ENCODE measurements at regions not wholly inside any gene's neighbourhood (a gene's known extent, or its start where the extent isn't known, plus 50 kb on each side); places are given as distances from the start of the nearest gene placed in this dataset.

DNA sequence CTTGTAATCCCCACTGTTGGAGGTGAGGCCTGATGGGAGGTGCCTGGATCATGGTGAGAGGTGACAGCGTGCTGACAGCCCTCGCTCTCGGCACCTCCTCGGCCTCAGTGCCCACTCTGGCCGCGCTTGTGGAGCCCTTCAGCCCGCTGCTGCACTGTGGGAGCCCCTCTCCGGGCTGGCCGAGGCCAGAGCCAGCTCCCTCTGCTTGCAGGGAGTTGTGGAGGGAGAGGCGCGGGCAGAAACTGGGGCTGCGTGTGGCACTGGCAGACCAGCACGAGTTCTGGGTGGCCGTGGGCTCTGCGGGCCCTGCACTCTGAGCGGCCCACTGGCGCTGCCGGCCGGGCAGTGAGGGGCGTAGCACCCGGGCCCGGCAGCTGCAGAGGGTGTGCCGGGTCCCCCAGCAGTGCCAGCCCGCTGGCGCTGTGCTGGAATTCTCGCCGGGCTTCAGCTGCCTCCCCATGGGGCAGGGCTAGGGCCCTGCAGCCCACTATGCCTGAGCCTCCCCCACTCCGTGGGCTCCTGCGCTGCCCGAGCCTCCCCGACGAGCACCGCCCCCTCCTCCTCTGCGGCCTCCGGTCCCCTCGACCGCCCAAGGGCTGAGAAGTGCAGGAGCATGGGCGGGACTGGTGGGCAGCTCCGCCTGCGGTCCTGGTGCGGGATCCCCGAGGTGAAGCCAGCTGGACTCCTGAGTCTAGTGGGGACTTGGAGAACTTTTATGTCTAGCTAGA lies 197.1 kb downstream of the SPP2 start:
- DNase-seq (ENCODE audit: low spot score) = no peak

- no peak for DNase-seq (ENCODE audit: low spot score)
Observed at GRCh38 chr2:234245945-234246344, 195.4 kb downstream of the SPP2 start.

DNA sequence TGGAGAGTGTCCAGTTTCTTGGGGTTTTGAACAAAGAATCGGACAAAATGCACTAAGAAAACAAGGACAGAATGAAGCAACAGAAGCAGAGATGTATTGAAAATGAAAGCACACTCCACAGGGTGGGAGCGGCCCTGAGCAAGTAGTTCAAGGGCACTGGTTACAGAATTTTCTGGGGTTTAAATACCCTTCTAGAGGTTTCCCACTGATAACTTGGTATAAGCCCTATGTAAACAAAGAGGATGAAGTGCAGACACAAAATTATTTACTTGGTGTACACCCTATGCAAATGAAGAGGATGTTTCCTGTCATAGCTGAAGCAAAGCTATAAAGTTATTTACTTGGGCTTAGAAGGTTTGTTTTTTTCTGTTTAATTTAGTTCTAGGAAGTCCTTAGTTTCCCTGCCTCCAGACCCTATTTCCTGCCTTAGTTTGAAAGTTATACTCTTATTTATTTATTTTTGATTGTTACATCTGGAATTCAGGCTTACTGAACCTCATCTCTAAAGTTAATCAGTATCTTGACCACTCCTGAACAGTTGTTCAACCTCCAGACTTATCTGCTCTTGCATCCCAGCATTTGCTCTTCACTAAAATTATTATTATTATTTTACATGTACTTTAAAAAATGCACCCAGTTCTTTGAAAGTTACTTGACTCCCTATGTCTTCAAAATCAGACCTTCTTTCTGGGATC lies 193.5 kb downstream of the SPP2 start:
- DNase-seq (ENCODE audit: low spot score) = no peak

DNA sequence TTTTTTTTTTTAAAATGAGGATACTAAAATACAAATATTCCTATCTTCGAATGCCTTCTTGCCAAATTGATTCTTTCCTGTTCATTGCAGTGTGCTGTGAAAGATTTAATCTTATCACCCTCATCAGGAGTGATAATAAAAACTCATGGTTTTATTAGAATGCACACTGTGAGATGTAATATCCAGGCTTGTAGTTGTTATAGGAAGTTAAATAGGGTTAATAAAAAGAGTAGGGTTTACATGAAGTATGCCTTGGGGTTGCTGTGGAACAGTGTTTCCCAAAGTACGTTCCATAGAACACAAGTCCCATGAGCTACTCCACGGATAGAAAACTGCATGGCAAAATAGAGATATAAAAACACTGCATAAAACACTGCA lies 191.9 kb downstream of the SPP2 start:
- no peak for DNase-seq (ENCODE audit: low spot score)

GRCh38 chr2:234241656-234242458 lies 191.4 kb downstream of the SPP2 start:
- no peak for DNase-seq (ENCODE audit: low spot score)

DNA sequence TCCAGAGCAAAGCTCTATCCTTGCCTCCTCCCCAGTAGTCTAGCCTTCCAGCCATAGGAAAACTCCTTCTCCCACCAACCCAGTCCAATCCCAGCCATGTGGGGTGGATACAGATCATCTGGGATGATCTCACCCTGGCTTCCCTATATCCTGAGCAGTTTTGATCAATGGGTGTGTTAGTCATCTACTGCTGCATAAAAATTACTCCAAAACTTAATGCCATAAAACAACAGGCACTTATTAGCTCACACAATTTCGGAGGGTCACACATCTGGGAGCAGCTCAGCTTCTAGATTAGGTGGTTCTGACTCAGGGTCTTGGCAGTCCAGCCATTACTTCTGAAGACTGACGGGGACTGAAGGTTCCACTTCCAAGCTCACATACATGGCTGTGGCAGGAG lies 190.4 kb downstream of the SPP2 start:
- no peak for DNase-seq (ENCODE audit: low spot score)

GRCh38 chr2:234235191-234235590 lies 184.7 kb downstream of the SPP2 start:
- DNase-seq (ENCODE audit: low spot score) = no peak

- DNase-seq (ENCODE audit: low spot score) = no peak
Observed at GRCh38 chr2:234231460-234231859, 181.0 kb downstream of the SPP2 start.

DNA sequence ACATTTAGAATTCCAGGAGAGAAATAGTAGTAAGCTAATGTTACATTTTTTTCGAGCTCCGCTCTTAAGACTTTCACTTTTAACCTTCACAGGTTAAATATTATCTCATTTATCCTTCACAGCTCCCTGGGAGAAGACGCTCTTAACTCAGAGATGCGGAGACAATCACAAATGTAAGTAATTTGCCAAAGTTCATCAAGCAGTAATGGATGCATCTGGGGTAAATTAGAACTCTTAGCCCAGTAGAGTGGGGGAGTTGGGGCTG lies 168.5 kb downstream of the SPP2 start:
- no peak for DNase-seq (ENCODE audit: low spot score)

DNA sequence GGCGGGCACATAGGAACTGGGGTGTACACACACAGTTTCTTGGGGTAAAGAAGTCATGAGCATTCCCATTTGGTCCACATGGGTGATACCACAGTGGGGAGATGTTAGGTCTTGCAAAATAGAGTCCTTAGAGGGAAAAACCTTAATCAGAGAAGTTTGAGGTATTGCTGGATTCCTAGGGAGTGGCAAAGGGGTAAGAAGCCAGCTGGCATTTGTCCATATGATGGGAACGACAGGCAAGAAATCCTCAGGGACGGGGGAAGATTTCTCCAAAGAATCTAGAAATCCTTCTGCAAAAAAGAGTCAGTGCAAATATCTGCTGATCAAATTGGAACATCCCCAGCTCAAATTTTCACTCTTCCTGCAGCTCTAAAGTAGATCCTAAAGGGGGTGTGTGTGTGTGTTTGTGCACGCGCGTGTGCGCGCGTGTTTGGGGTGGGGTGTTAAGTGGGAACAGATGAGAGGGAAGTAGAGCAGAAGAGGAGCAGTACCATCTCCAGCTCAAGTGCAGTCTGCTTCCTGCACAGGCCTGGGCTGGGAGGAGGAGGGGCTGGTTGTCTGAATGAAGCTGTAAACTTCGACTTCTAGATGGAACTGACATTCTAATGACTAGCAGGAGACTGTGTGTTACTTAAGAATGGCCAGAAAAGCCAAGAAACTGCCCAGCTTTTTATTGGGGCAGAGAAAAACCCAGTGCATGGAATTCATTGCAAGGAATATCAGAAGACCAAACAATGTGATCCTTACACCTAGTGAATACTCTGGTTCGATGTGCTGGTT lies 168.0 kb downstream of the SPP2 start:
- no peak for DNase-seq (ENCODE audit: low spot score)

DNA sequence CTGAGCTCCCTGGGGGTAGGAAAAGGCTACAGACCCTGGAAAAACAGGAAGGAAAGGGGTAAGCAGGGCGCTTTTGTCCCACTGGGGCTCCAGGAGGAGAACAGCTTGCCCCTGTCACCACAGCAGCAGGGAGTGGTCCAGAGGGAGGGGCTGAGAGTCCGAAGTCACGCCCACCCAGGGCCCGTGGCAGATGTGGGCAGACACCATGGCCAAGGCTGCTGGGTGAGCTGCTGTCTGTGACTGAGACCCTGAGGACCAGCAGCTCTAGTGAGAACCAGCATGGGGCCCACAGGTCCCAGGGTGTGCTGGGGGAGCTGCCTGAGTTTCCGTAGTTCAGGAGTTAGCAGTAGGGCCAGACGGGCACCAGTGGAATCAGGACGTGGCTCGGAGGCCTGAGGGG lies 162.0 kb downstream of the SPP2 start:
- no peak for DNase-seq (ENCODE audit: low spot score)

DNA sequence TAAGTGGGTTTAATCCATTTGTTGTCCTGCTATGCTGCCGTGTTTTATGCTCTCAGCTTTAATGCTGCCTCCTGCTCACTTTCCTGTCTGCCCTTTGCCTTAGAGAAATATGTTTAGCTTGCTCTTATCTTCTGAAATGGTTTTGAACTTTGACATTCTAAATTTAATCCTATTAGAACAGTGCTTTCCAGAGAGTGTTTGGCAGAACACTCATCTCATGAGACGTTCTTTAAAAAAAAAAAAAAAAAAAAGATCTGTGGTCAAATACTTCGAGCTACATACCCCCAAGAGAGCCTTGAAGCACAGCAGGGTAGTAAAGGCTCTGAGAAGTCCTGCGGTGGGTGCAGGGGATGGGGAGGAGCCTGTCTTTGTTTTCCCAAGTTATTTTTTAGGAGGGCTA lies 161.3 kb downstream of the SPP2 start:
- no peak for DNase-seq (ENCODE audit: low spot score)

DNA sequence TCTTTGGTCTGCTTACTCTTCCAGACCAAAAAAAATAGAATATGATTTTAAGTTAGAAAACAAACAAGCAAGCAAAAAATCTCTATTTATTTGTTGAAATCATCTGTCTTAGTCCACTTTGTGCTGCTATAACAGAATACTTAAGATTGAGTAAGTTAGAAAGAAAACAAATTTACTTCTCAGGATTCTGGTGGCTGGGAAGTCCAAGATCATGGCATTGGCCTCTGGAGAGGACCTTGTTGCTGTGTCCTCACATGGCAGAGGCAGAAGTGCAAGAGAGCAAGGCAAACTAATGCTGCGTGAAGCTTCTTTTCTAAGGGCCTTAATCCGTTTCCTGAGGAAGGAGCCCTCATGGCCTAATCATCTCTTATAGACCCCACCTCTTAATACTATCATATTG lies 156.2 kb downstream of the SPP2 start:
- DNase-seq (ENCODE audit: low spot score) = no peak

DNA sequence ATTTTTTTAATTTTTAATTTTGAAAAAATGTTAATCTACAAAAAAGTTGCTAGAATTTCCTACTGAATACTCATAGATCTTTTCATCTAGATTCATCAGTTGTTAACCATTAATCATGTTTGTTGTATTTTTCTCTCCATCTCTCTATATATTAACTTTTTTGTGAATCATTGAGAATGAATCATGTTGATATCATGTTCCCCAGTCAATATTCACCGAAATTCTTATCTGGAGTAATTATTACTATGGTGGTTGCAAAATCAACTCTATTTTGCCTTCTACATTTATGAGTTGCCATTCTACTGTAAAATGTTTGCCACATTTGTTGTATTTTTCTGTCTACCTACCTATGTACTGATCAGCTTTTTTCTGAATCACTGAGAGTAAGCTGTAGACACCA lies 154.0 kb downstream of the SPP2 start:
- no peak for DNase-seq (ENCODE audit: low spot score)

- DNase-seq (ENCODE audit: low spot score) = no peak
Observed at GRCh38 chr2:234203135-234203984, 152.9 kb downstream of the SPP2 start.

- no peak for DNase-seq (ENCODE audit: low spot score)
Observed at GRCh38 chr2:234202601-234203000, 152.1 kb downstream of the SPP2 start.

GRCh38 chr2:234199996-234200395 lies 149.5 kb downstream of the SPP2 start:
- DNase-seq (ENCODE audit: low spot score) = no peak

DNA sequence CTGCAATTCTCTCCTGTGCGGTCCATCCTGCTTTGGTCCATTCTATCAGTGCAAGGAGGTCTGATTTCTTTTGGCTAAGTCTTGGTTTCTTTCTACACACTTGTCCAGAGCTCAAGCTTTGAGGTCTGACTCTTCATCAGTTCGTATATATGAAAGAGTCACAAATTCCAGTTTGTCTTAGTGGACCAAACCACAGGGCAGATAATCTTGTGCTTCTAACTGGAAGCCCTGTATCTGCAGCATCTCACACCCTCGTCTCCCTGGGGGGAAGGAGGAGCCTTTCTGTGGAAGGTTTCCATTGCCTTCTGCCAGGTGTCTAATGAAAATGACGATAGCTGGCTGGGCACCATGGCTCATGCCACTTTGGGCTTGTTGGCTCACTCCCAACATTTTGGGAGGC lies 148.5 kb downstream of the SPP2 start:
- no peak for DNase-seq (ENCODE audit: low spot score)

DNA sequence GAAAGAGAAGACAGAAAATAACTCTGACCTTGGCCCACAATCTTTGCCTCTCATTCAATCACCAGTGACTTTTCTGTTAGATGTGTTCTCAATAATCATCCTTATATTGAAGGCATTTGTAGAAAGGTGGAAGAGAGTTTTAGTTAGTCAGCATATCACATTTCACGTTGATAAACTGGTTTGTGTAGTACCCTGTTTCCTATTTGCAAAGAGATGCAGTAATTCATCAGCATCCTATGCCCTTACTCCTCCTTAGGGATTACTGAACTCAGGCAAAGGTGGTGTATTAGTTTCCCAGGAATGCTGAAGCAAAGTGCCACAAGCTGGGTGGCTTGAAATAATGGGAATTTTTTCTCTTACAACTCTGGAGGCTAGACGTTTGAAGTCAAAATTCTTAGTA lies 145.0 kb downstream of the SPP2 start:
- DNase-seq (ENCODE audit: low spot score) = no peak

- no peak for DNase-seq (ENCODE audit: low spot score)
Observed at GRCh38 chr2:234193977-234194563, 143.6 kb downstream of the SPP2 start.

GRCh38 chr2:234191819-234192407 lies 141.4 kb downstream of the SPP2 start:
- DNase-seq (ENCODE audit: low spot score) = no peak
